ENCODE measurements at regions not wholly inside any gene's neighbourhood (a gene's known extent, or its start where the extent isn't known, plus 50 kb on each side); places are given as distances from the start of the nearest gene placed in this dataset.

DNA sequence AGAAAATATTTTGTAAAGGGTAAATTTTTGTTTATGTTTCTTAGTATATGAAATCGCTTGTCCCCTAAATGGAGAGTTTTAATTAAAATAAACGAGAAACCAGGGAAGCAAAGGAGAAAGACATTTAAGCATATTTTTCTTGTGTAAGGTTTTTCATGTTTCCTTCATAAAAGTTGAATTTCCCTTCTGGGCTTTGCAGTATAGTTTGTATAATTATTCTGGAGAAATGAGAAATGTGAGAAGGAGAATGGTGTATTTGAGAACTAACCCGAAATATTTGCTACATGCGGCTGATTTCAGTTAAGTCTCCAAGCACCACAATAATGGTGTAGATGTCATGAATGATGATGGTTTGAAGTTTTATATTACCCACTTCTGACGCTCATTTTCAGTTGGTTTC lies 307.7 kb upstream of the SEL1L start:
- no peak for DNase-seq

DNA sequence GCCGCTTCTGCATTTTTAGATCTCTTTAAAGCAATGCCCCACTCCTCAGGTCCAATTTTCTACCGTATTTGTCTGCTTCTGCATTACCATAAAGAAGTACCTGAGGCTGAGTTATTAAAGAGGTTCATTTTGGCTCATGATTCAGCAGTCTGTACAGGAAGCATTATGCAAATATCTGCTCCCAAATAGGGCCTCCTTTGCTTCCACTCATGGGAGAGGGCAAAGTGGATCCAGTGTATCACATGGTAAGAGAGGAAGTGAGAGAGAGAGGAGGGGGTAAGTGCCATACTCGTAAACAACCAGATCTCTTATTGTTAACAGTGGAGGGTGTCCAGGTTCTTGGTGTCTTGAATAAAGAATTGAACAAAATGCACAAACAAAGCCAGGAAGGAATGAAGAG lies 316.1 kb upstream of the SEL1L start:
- DNase-seq = no peak

DNA sequence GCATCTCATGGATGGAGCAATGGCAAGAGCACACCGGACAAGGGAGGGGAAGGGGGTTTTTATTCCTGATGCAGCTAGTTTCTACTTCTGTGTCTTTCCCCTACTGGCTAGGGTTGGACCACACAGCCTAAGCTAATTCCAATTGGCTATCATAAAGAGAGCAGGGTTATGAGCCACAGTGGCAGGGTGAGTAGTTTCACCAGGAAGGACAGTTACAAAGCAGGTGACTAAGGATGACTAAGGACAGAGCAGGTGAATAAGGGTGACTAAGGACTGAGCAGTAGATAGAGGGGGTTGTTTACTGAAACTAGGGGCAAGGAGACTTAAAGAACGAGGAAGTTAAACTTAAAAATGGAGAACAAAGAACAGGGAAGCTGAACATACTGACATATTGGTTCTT lies 321.4 kb upstream of the SEL1L start:
- DNase-seq = no peak

DNA sequence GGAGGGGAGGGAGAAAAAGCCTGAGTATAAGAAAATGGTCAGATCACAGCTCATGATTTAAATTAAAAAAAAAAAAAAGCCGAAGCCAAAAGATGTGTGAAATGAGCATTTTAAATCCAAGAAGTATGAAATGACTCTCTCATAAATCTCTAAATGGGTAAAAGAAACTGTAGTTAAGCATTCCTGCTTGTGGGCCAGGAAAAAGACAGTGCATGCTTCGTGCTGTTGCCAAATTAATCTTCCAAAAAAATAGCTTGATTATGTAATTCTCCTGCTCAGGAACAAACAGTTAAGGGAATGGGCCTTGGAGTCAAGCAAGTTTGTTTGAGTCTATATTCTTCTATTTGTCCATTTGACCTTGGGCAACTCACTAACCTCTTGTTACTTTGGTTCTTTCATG lies 325.4 kb upstream of the SEL1L start:
- no peak for DNase-seq

DNA sequence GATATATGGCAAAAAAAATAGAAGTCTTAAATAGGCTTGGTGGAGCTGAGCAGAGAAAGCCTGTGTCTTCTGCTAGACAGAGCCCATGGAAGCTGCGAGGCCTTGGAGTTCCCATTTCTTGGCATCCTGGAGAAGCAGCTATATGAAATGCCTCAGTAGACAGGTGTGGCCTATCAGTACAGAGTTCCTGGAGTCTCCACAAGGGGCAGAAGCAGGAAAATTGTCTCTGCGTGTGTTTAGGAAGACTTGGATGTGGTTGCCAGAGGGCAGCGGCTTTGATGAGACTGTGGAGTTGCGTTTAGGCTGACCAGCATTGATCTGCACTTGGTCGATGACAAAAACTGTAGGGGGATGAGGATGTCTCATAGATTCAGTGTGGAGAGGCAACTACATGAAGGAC lies 334.5 kb upstream of the SEL1L start:
- no peak for DNase-seq

DNA sequence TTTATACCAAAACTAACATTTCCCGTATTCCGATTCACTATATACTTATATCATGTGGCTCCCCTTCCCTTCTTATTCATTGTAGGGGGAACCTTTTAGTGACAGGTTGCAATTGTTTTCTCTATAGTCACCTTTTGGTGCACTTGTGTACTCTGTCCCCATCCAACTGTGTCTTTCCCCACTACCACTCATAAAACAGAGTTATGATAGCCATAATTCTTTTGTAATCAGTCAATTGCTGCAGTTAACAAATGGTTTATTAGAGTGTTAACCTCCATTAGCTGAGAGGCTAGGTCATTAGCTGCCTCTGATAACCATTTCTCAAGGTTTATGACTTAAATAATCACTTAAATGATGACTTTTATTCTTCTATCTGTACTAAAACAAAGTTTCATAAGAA lies 338.1 kb upstream of the SEL1L start:
- no peak for DNase-seq

DNA sequence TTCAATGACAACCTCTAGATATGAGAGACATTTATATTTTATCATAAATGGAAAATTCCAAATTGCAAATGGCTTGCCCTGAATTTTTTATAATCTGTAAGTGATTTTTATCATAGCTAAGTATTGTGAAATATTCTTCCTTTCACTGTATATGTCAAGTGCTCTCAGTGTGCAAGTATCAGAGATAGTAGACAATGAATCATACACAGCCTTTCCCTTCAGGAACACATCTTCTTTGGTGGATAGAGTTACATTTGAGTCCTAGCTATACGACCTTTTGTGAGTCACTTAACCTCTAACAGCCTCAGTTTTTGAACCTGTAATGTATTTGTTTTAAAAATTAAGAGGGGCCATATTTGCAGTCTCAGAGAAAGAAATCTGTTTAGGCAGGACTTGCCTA lies 350.7 kb upstream of the SEL1L start:
- no peak for DNase-seq

DNA sequence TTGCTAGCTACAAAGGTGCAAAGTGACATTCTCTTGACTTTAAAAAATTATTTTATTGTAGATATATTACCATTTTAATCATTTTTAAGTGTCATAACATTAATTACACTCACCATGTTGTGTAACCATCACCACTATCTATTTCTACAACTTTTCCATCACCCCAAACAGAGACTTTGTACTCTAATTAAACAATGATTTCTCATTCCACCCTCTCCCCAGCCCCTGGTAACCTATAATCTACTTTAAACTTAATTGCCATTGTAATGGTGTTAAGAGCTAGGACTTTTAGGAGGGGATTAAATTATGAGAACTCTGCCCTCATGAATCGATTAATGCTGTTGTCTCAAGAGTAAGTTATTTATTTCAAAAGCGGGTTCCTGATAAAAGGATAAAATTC lies 352.9 kb upstream of the SEL1L start:
- DNase-seq = no peak

DNA sequence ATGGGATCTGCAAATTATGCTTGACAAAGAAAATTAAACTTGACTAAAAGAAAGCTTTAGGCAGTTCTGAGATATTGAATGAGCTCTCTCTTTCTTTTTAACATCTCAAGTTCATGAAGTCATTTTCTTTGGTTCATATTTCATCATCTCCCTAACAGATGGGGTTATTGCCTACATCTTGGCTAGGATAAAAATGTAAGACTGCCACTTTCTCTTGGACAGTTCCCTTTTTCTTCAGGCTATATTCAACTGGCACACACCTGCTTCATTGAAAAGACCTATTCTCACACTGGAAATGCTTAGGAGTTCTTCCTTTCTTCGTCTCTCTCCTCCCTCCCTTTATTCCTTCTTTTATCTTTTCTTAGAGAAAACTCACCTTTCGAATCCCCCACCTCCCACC lies 355.9 kb upstream of the SEL1L start:
- DNase-seq = peak in 1 of 14 donors; percentile 5

DNA sequence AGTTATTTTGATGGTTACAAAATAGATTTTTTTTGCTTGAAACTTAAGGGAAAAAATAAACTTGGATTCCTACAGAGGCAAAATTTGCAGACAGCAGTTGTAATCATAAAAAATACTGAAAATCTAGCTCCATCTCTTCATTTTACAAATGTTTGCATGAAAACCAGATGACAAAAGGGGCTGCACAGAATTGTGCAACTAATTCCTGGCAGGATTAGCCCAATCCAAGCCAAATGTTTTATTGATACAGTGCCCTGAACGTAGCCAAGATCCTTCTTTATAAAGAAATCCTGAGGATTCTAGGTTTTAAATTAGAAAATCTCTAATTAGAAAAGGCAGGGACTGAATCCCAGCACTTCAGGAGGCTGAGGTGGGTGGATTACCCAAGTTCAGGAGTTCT lies 356.4 kb upstream of the SEL1L start:
- no peak for DNase-seq

DNA sequence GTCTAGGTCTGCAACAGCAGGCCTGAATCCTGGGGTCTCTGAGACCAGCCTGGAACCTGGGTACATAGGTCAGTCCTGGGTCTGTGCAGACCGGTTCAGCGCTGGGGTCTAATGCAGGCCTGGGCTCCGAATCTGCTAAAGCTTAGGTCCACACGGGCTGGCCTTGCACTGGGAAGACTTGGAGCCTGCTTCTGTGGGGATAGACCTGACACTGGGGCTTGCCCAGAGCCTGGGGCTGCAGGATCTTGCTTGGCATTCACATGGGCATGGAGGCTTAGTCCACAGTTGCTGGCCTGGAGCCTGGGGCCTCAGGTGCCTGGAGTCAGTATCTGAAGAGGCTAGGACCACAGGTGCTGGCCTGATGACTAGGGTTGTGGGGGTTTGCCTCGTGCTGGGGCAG lies 369.8 kb upstream of the SEL1L start:
- DNase-seq = no peak

DNA sequence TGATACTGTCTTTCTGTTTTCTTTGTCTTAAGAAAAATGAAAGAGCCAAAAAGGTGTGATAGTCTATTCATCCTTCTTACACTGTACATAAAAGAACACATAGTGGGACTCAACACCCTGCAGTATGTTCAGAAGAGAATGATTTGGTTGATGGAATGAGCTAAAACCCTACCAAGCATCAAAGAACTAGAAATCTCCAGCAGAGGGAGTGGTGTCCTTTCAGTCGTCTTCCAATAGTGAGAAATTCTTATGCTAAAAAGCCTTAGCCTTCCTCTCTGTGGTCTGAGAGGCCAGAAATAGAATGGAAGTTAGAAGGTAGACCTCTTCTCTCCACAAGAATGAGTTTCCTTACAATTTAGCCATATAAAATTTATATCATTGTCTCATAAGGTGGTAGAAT lies 393.4 kb upstream of the SEL1L start:
- DNase-seq = no peak

DNA sequence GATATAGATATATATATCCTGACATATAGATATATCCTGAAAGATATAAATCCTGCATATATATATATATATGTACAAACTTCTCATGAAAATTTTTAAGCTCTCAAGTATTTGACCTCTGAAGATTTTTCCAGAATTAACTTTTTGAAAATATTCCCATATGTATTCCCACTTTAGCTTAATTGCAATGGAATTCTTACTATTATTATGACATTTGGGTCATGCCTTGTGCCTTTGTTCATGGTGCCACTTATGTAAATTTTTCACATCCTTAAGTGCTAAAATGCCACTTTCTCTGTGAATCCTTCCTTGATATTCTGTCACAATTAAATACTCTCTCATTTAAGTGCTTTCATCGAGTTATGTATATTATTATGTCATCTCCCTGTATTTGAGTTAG lies 398.2 kb upstream of the SEL1L start:
- no peak for DNase-seq

DNA sequence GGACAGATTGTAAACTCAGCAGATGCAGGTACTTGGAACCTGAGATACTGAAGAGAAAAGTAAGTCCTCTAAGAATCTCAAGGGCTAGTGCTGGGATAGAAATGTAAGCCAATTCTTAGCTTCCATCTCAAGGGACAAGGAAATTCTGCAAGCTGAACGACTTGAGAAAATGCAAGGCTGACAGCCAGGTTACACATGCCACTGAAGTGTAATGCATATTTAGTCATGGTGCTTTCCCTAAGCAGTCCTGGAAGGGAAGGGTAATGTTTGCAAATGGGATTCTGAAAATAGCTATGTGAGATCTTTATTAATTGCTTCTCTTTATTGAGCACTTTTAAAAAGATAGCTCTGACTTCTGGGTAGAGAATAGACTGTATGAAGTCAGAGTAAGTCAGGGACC lies 402.7 kb upstream of the SEL1L start:
- DNase-seq = no peak

DNA sequence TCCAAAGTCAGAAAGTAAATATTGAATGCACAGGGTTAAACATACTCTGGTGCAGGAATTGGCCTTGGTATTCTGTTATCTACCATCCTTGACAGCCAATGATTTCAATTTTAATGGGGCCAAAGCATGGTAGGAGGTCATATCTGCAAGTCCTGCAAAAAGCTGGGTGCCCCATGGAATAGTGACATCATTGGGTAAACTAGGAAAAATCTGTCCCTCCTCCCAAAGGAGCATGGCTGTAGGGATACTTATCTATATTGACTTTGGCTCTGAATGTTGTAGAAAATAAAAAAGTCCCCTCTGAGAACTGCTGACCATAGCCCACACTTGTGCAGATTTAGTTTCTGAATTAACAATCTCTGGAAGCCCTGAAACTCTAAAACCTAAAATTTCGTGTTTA lies 403.2 kb upstream of the SEL1L start:
- DNase-seq = no peak

DNA sequence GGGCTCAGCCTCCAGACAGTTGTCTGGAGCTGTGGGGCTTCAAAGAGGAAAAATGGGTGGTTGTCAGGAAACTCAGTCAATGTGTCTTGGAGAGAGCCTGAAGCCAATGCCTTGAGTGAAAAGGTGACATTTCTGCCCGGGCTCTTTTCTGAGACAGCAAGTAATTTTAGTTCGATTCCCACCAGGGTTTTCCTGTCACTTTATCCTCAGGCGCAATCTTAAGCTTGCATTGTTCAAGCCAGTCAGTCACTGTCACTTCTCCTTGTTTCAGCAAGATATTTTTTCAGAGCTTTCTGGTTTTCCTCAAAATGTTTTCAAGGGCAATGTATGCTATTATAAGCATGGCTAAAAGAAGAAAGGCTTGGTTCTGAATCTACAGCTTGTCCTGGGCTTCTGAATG lies 404.7 kb upstream of the SEL1L start:
- no peak for DNase-seq

DNA sequence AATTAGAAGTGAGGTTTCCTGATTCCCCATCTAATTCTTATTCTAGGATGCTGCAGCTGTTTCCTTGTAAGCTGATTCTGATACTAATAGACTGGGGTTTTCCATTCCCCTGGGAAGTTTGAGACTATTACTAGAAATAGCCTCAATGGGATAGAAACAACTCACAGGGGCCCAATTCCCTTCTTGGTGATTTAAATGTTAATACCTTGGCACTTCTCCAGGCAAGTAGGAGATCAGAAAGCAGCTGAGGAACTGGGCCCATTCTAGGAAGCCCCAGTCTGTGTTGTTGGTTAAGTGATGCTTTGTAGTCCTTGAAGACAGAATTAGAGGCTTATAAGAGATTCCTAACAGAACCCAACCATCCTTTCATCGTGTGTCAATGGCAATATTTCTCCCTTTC lies 407.0 kb upstream of the SEL1L start:
- no peak for DNase-seq

DNA sequence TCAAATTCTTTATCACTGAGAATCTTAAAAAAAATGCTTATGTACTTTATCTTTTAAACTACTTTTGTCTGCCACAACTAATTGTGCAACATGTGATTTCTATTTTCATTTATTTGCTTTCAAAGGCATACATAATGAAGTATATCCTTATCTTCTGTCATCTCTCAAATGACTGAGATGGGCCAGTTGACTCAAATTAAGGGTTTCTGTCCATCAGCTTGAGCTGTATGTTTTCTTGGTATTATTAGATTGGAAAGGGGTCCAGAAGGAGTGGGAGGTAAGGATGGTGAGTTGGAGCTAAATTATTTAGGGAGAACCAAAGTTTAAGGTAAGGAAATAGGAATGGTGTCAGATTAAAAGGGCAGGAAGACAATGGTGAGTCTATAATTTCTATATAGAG lies 408.4 kb upstream of the SEL1L start:
- DNase-seq = no peak

DNA sequence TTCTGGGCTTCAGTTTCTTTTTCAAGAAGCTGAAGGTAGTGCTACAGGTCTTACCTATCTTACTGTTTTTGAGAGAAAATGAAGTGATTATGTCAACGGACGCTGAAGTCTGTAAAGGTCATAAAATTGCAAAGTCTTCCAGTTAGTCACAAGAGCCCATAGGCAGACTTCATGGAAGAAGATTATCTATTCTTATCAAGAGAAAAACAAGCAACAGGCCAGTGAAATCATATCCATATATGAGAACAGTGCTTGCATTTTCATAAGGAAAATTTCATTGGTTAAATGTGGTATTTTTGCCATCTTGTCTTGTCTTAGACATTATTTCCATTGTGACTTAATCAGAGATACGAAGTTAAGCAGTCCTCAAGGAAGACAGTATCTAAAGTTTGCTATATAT lies 412.7 kb upstream of the SEL1L start:
- no peak for DNase-seq

DNA sequence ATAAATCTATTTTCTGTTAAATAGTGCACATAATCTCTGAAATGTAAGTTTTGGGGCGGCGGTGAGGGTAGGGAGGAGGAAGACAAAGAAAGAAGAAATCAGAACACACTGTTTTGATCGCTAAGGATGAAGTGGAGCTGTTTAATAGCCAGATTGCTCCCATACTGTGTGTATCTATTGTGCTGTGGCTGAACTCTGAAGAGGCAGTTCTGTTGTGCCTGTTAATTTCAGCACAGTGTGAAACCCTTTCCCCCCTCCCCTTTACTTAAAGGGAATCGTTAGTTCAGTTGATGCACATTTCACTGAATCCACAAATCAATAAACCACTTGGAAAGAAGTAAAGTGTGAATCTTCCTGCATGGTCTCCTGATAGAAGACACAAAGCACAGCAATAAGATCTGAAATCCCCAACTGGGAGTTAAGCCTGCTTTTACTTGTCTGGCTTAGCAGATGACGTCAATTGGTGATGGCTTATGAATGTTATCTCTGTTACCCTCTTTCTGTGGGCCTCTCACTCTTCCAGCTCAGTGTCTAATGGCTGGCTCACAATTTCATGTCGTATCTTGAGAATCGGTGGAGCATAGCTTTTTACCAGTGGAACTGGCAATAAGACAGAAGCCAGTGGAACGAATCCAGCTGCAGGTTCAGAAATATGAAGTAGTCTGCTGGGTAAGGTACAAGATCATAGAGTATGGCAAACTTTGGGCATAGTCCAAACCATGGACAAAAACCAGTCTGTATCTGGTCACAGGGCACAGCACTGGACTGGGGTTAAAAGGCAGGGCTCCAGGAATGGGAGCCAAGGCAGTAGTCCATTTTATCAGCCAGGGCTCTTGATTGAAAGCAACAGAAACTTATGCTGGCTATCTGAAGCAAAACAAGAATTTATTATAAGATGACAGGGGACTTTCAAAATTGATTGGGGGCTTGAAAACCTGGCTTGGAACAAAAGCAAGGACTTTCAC lies 413.5 kb upstream of the SEL1L start:
- DNase-seq = peak in 10 of 14 donors; percentile 1 to 43 (median 10)

DNA sequence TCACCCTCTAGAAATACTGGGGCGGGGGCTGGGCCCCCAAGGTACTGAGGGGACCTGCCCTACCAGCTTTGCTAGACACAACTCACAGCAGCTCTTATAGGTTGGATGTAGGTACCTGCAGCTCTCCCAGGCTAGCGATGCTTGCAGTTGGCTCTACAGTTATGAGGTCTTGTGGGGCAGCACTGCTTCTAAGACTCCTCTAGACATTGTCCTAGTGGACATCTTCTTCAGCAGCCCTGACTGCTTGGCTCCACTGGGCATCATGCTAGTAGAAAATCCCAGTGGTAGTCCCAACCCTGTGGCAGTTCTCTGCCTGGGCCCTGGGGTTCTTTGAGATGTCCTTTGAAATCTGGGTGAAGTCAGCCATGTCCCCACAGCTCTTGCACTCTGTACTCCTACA lies 419.3 kb upstream of the SEL1L start:
- DNase-seq = no peak

DNA sequence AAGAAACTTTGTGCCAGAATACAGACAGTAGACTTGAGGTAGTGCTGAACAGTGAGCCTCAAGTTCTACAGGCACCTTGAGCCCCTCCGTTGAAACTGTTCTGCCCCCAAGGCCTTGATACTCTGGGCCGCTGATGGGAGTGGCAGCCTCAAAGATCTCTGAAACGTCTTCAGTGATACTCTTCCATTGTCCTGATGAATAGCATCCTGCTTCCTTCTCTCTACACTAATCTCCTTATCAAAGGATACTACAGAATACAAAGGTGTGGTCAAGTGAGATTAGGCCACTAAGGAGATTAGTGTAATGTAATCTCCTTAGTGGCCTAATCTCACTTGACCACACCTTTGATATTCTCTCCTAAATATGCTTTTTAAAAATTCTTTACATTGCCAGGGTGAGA lies 419.8 kb upstream of the SEL1L start:
- DNase-seq = no peak

DNA sequence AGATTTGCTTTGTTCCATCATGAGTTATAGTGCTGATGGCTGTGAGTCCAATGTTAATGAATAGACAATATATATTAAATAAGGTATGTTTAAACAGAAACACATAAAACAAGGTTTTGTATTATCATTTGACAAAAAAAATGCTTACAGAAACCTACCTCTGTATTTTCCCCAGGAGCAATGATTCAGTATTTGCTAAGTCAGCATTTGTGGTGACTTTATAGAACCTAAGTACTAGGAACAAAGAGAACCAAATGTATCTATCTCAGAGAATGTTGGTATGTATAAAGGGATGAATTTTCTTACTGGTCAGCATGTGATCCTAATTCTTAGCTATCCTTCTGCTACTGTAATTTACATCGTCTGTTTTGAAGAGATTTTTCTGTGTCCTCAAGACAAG lies 421.5 kb upstream of the SEL1L start:
- DNase-seq = no peak

DNA sequence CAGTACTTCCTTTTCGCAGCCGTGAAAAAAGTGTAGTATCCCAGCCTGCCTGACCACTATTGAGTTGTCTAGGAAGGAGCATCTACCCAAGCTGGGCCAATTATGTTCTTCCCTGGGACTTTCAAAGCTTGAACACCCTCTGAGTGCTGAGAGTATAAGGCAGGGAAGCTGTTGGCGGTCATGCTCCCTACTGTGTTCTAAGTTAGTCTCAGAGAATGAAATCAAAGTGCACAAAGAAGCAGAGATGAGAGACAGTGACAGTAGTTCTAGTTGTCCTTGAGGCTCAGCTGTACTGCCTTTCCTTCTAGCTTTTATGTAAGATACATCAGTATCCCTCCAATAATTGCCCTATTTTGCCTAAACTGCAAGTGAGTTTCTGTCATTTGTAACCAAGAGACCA lies 427.1 kb upstream of the SEL1L start:
- DNase-seq = no peak

DNA sequence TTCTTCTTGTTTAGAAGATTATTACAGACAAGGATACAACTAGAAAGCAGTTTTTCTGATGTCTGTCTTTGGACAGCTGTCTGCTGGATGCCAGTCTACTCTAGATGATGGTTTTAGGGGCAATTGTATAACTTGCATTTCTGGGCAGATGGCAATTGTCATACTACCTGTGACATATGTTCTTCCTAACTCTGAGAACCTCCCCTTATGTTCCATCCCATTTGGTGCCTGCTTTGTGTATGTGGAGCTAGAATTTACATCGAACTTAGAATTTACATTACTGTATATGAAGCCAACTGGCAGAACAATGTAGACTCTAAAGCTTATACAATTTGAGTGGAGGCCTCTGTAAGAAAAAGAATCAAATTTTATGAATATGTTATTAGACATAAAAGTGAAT lies 430.2 kb upstream of the SEL1L start:
- no peak for DNase-seq
